NCI-H82 treated with DMSO at 0.1 percent for 48 hours (cell line): ENCODE measurements at regions not wholly inside any gene's neighbourhood (a gene's known extent, or its start where the extent isn't known, plus 50 kb on each side); places are given as distances from the start of the nearest gene placed in this dataset.

Source experiments
- DNase-seq: peaks from one replicate; lab custom pipeline; 2025; ENCODE audit not compliant: unreplicated experiment; lab: John Stamatoyannopoulos, UW

- no peak for DNase-seq
These were observed 111.0 kb upstream of the CDH20 start for GRCh38 chr18:61222206-61222605.

- no peak for DNase-seq
These were observed 107.9 kb upstream of the CDH20 start for GRCh38 chr18:61225336-61225735.

- no peak for DNase-seq
These were observed 96.7 kb upstream of the CDH20 start for GRCh38 chr18:61236356-61237057.

GRCh38 chr18:61237529-61237928 is 95.7 kb upstream of the CDH20 start:
- no peak for DNase-seq

GRCh38 chr18:61239051-61239450 is 94.2 kb upstream of the CDH20 start:
- DNase-seq = no peak

GRCh38 chr18:61241260-61241853 is 91.9 kb upstream of the CDH20 start:
- no peak for DNase-seq

- DNase-seq = no peak
These were observed 88.6 kb upstream of the CDH20 start for GRCh38 chr18:61244632-61245031.

- DNase-seq = no peak
These were observed 88.0 kb upstream of the CDH20 start for GRCh38 chr18:61245276-61245675.

GRCh38 chr18:61248589-61248988 is 84.6 kb upstream of the CDH20 start:
- no peak for DNase-seq

GRCh38 chr18:61256291-61256690 is 76.9 kb upstream of the CDH20 start:
- DNase-seq = no peak

- no peak for DNase-seq
These were observed 71.4 kb upstream of the CDH20 start for GRCh38 chr18:61261870-61262269.

- DNase-seq = no peak
These were observed 60.4 kb upstream of the CDH20 start for GRCh38 chr18:61272793-61273192.

- no peak for DNase-seq
These were observed 59.7 kb upstream of the CDH20 start for GRCh38 chr18:61273533-61273932.

- no peak for DNase-seq
These were observed 58.7 kb upstream of the CDH20 start for GRCh38 chr18:61274416-61274960.

GRCh38 chr18:61277808-61278207 is 55.4 kb upstream of the CDH20 start:
- no peak for DNase-seq

- no peak for DNase-seq
These were observed 51.8 kb upstream of the CDH20 start for GRCh38 chr18:61281431-61281830.

- no peak for DNase-seq
These were observed 50.3 kb upstream of the CDH20 start for GRCh38 chr18:61282926-61283325.
